Activated B cell treated with CpG ODN at 0.5 μM for 24 hours (primary cell): ENCODE measurements at regions not wholly inside any gene's neighbourhood (a gene's known extent, or its start where the extent isn't known, plus 50 kb on each side); places are given as distances from the start of the nearest gene placed in this dataset.
"Not testable (repeated sequence)": the region's sequence is repeated elsewhere in the genome, so short reads cannot be mapped to it uniquely, and the experiment has no call there.

ENCODE experiments used
- ATAC-seq: fragments of 200-7000 bp; cut with Tn5 transposase; one replicate; pipeline ENCODE4 v1.10.0; 2021; ENCODE audit warnings: low read depth, mild to moderate bottlenecking, moderate library complexity
- CTCF ChIA-PET: fragments of 350-600 bp; sonication (Branson Sonifier 250); formaldehyde crosslinking; loops from one replicate; lab custom pipeline; 2021; ENCODE audit warnings: antibody characterized with exemption; lab: Charles Lee
- POLR2A ChIA-PET: fragments of 350-600 bp; sonication (Branson Sonifier 250); formaldehyde crosslinking; loops from one replicate; lab custom pipeline; 2021; ENCODE audit warnings: antibody characterized with exemption; lab: Charles Lee
- DNase-seq: peaks from one replicate; pipeline ENCODE4 v3.0.0; 2022
- H3K27ac Mint-ChIP-seq: one replicate; pipeline ENCODE4 v1.8.0; 2020; ENCODE audit warnings: mixed read lengths
- H3K27me3 Mint-ChIP-seq: one replicate; pipeline ENCODE4 v1.8.0; 2021; ENCODE audit warnings: mixed read lengths
- H3K36me3 Mint-ChIP-seq: one replicate; pipeline ENCODE4 v1.8.0; 2021; ENCODE audit warnings: low read depth, mixed read lengths
- H3K4me1 Mint-ChIP-seq: one replicate; pipeline ENCODE4 v1.8.0; 2021; ENCODE audit warnings: mixed read lengths
- H3K4me3 Mint-ChIP-seq: one replicate; pipeline ENCODE4 v1.8.0; 2020; ENCODE audit warnings: mild to moderate bottlenecking, mixed read lengths
- H3K9me3 Mint-ChIP-seq: one replicate; pipeline ENCODE4 v1.8.0; 2020; ENCODE audit warnings: mixed read lengths
- intact Hi-C: fragments of 100-400 bp; cut with micrococcal nuclease; formaldehyde crosslinking; loops from one replicate; pipeline ENCODE4 v1.15.1; 2024
- TF ChIP-seq, protein P1 (sequence below): fragments of 200-600 bp; IDR thresholded peaks from one replicate; pipeline ENCODE4 v1.8.0; 2022; ENCODE audit warnings: antibody characterized with exemption, mild to moderate bottlenecking

DNA sequence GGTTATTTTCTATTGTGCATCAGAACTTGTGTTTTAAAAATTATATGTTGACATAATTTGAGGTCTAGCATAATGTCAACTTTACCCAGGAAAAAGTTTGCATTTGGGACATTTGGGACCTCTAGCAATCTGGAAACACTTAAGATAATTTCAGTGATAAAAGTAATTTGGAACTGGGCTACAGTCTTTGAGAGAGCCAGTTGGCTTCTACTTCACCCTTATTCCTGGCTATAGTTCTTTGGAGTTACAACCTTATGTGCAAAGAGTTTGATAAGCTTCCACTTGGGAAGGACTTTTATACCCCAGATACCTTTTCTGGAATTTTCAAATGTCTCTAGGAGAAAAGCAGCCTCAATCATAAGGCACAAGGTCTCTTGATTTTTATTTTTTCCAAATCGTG is 139.3 kb downstream of the ARRDC3 start:
- CTCF ChIA-PET, result interaction anchor here (1.1 to 1.3 kb wide), 2 partner anchors 24 to 141 kb away, joined by 3 read pairs; no protein-coding TSS in a partner anchor
- intact Hi-C loops, result no loop called here
- no peaks in the 10 kb centered on the region for H3K4me1 Mint-ChIP-seq
- peaks cover 8% of the 10 kb centered on the region for H3K9me3 Mint-ChIP-seq
- H3K4me3 Mint-ChIP-seq, result no peak overlapping the region
- peaks cover 3% of the 10 kb centered on the region for H3K36me3 Mint-ChIP-seq
- no peak for DNase-seq
- peaks cover 8% of the 10 kb centered on the region for H3K27me3 Mint-ChIP-seq
- no peak for ATAC-seq
- POLR2A ChIA-PET, result interaction anchor here (0.7 kb wide), 1 partner anchor 72 kb away, joined by 3 read pairs; no protein-coding TSS in a partner anchor
- TF ChIP-seq, protein P1, sequence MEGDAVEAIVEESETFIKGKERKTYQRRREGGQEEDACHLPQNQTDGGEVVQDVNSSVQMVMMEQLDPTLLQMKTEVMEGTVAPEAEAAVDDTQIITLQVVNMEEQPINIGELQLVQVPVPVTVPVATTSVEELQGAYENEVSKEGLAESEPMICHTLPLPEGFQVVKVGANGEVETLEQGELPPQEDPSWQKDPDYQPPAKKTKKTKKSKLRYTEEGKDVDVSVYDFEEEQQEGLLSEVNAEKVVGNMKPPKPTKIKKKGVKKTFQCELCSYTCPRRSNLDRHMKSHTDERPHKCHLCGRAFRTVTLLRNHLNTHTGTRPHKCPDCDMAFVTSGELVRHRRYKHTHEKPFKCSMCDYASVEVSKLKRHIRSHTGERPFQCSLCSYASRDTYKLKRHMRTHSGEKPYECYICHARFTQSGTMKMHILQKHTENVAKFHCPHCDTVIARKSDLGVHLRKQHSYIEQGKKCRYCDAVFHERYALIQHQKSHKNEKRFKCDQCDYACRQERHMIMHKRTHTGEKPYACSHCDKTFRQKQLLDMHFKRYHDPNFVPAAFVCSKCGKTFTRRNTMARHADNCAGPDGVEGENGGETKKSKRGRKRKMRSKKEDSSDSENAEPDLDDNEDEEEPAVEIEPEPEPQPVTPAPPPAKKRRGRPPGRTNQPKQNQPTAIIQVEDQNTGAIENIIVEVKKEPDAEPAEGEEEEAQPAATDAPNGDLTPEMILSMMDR, result no peak
- no peak overlapping the region for H3K27ac Mint-ChIP-seq

DNA sequence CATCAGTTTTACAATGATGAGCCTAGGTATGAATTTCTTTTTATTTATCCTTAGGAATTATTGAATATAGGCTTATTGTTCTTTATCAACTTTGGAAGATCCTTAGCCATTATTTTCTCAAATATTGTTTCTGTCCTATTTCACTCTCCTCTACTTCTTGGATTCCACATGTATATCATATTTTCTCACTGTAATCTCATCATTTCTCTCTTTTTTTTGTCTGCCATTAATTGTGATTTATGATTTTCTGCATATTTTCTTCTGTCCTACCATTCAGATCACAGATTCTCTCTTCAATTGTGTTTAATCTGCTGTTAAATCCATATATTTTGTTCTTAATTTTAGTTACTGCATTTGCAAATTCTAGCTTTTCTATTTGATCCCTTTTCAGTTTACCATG is 139.8 kb downstream of the ARRDC3 start:
- peaks cover 3% of the 10 kb centered on the region for H3K36me3 Mint-ChIP-seq
- no peak for DNase-seq
- H3K9me3 Mint-ChIP-seq, result peaks cover 8% of the 10 kb centered on the region
- peaks cover 8% of the 10 kb centered on the region for H3K27me3 Mint-ChIP-seq
- H3K4me3 Mint-ChIP-seq, result no peak overlapping the region
- POLR2A ChIA-PET, result no interaction called here
- TF ChIP-seq, protein P1, result no peak
- no peak for ATAC-seq
- intact Hi-C loops, result no loop called here
- H3K4me1 Mint-ChIP-seq, result no peaks in the 10 kb centered on the region
- no peak overlapping the region for H3K27ac Mint-ChIP-seq
- CTCF ChIA-PET, result interaction anchor here (1.3 kb wide), 1 partner anchor 142 kb away, joined by 3 read pairs; no protein-coding TSS in a partner anchor

DNA sequence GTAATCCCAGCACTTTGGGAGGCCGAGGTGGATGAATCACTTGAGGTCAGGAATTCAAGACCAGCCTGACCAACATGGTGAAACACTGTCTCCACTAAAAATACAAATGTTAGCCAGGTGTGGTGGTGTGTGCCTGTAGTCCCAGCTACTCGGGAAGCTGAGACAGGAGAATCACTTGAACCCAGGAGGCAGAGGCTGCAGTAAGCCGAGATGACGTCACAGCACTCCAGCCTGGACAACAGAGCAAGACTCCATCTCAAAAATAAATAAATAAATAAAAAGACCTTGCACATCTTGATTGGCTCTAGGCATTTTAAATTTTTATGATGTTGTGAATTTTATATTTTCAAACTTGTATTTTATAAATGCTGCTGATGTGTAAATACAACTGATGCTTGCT is 141.7 kb downstream of the ARRDC3 start:
- POLR2A ChIA-PET, H3K4me3 Mint-ChIP-seq, H3K36me3 Mint-ChIP-seq, DNase-seq, H3K9me3 Mint-ChIP-seq, ATAC-seq, intact Hi-C loops, H3K27ac Mint-ChIP-seq, CTCF ChIA-PET, H3K27me3 Mint-ChIP-seq, H3K4me1 Mint-ChIP-seq: not testable (repeated sequence)

DNA sequence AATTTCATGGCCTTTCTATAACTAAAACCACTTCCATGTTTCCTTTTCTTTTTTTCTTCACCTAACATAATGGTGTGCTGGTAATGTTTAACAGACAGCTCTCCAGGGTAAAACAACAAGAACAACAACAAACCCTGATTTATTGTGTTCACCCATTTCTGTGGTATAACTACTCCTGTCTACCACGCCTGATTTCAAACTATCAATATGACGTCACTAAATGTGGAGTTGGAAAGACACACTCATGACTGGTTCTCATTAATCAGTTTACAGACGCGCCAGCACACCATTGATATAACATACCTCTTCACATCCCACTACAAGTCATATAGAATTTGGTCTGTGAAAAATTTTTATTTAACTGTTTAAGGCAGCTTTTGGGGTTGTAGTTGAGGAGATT is 142.9 kb downstream of the ARRDC3 start:
- intact Hi-C loops, result no loop called here
- no peaks in the 10 kb centered on the region for H3K4me1 Mint-ChIP-seq
- H3K4me3 Mint-ChIP-seq, result no peak overlapping the region
- CTCF ChIA-PET, result no interaction called here
- peaks cover 3% of the 10 kb centered on the region for H3K36me3 Mint-ChIP-seq
- peaks cover 8% of the 10 kb centered on the region for H3K27me3 Mint-ChIP-seq
- POLR2A ChIA-PET, result interaction anchor here (1.3 kb wide), 1 partner anchor 143 kb away, joined by 3 read pairs; the partner anchor contains the start of gene ARRDC3
- TF ChIP-seq, protein P1, result no peak
- DNase-seq (no peak), ATAC-seq (no peak)
- no peak overlapping the region for H3K27ac Mint-ChIP-seq
- peaks cover 8% of the 10 kb centered on the region for H3K9me3 Mint-ChIP-seq

DNA sequence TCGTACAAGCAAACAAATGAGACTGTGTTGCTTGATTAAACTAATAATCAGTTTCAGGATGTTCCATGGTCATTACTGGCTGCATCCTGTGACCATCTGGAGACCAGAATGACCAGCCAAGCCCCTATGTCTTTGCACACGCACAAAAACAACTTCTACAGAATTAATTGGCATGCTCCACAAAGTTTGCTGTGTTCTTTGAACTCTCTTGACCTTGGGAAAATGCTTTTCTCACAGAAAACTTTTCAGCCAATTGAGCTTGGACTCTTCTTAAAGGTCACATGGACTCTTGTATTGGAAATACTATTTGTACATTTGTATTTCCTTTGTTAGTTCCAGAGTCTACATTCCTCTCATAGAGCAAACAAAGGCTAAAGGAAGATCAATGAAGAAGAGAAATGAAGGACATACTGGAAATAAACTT is 147.8 kb downstream of the ARRDC3 start:
- intact Hi-C loops, result no loop called here
- ATAC-seq (no peak), DNase-seq (no peak)
- H3K4me3 Mint-ChIP-seq, result no peak overlapping the region
- TF ChIP-seq, protein P1, result no peak
- no peaks in the 10 kb centered on the region for H3K4me1 Mint-ChIP-seq
- no peaks in the 10 kb centered on the region for H3K36me3 Mint-ChIP-seq
- no peaks in the 10 kb centered on the region for H3K9me3 Mint-ChIP-seq
- ChIA-PET POLR2A (no interaction called here), CTCF (interaction anchor here (1.5 kb wide), 1 partner anchor 150 kb away, joined by 3 read pairs; no protein-coding TSS in a partner anchor)
- no peak overlapping the region for H3K27ac Mint-ChIP-seq
- H3K27me3 Mint-ChIP-seq, result peaks cover 4% of the 10 kb centered on the region

DNA sequence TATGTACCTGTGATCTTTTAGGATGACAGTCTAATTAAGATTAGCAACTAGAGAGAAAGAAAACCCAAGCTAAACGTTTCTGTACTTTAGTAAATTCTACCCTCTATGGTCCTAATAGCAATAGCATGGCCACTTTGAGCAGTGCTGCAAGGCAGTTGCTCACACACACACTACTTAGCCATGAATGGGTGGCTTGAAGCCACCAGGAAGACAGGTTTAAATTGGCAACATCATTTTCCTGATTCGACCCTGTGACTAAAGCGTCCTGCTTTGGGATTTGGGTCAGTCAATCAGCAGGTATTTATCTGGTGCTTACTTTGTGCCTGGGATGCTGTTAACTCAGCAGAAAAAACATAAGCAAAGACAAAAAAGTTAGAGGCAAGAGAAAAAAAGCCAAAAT is 150.6 kb downstream of the ARRDC3 start:
- Mint-ChIP-seq H3K4me3 (no peak overlapping the region), H3K36me3 (no peaks in the 10 kb centered on the region), H3K27ac (no peak overlapping the region), H3K9me3 (peaks cover 8% of the 10 kb centered on the region), H3K27me3 (peaks cover 4% of the 10 kb centered on the region), H3K4me1 (no peaks in the 10 kb centered on the region)
- POLR2A ChIA-PET, result no interaction called here
- CTCF ChIA-PET, result no interaction called here
- TF ChIP-seq, protein P1, result no peak
- DNase-seq (no peak), ATAC-seq (no peak)
- intact Hi-C loops, result no loop called here
